Adrenal gland (tissue), 5 donors: ENCODE measurements at regions not wholly inside any gene's neighbourhood (a gene's known extent, or its start where the extent isn't known, plus 50 kb on each side); places are given as distances from the start of the nearest gene placed in this dataset.

ENCODE experiments used
- CTCF ChIP-seq, 6 experiments: fragments of 450-650 bp in 4 of 6; fragments of 200-600 bp in 2 of 6; sonication (generic) in 1 of 6; IDR thresholded peaks; 1 replicate in 5 of 6; 2 replicates in 1 of 6; pipeline versions ENCODE4 v1.5.1 to v1.8.0; 2016 to 2021; ENCODE audit warnings: antibody characterized with exemption in 6 of 6, mild to moderate bottlenecking in 2 of 6, moderate library complexity in 1 of 6
- POLR2A ChIP-seq, 2 donors: fragments of 450-650 bp; IDR thresholded peaks; one replicate each; pipeline ENCODE4 v1.6.1; 2017; ENCODE audit warnings: antibody characterized with exemption in 2 of 2, mild to moderate bottlenecking in 2 of 2, moderate library complexity in 1 of 2
- donor health status: DM: no; HTN: no; CAD: no.

DNA sequence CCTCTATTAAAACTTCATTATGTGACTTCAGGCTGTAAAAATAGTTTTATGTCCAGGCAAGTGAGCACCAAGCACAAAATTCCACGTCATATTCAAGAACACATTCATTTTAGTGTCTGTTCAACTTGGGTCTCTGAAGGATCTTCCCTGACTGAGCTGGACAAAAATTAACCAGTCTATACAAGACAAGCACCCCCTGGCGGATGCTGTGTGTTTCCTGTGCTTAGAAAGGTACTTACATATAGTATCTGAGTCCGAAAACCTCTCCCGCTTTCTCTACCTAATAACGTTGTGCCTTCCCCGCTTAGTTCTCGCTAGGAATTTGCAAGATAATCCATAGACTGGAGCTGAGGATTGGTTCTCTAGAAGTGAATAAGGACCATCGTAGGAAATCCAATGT is 2214.5 kb upstream of the TENM3 start:
- TF ChIP-seq CTCF (IDR thresholded peaks at IDR 0.05) (no peak), POLR2A (IDR thresholded peaks at IDR 0.05) (no peak)
